IMR-90 (cell line): ENCODE measurements at regions not wholly inside any gene's neighbourhood (a gene's known extent, or its start where the extent isn't known, plus 50 kb on each side); places are given as distances from the start of the nearest gene placed in this dataset.
"Not testable (repeated sequence)": the region's sequence is repeated elsewhere in the genome, so short reads cannot be mapped to it uniquely, and the experiment has no call there.

ENCODE experiments used
- BHLHE40 ChIP-seq: fragments of 150-350 bp; IDR thresholded peaks from 2 replicates; pipeline ENCODE4 v1.6.1; 2016; ENCODE audit warnings: mild to moderate bottlenecking, low read depth, low read length
- CEBPB ChIP-seq: IDR thresholded peaks from 2 replicates; pipeline ENCODE4 v1.6.1; 2012; ENCODE audit warnings: low read depth, low read length, improper control_type of control experiment
- CTCF ChIP-seq: conservative IDR thresholded peaks from 2 replicates; pipeline ENCODE4 v1.5.1; 2012; ENCODE audit warnings: mild to moderate bottlenecking, low read depth, low read length, improper control_type of control experiment
- POLR2A ChIP-seq: IDR thresholded peaks from 2 replicates; pipeline ENCODE4 v1.6.1; 2012; ENCODE audit warnings: mild to moderate bottlenecking, low read depth, low read length
- RCOR1 ChIP-seq: IDR thresholded peaks from 2 replicates; pipeline ENCODE4 v1.6.1; 2012; ENCODE audit warnings: mild to moderate bottlenecking, low read length, improper control_type of control experiment; ENCODE audit not compliant: insufficient replicate concordance
- SMC3 ChIP-seq: fragments of 150-350 bp; IDR thresholded peaks from 2 replicates; pipeline ENCODE4 v1.6.1; 2016; ENCODE audit warnings: low read depth, mild to moderate bottlenecking, antibody characterized with exemption, low read length, moderate library complexity
- TF ChIP-seq, protein P1 (sequence below): fragments of 150-350 bp; IDR thresholded peaks from 2 replicates; pipeline ENCODE4 v1.6.1; 2017; ENCODE audit warnings: mild to moderate bottlenecking, antibody characterized with exemption, low read length, low read depth

DNA sequence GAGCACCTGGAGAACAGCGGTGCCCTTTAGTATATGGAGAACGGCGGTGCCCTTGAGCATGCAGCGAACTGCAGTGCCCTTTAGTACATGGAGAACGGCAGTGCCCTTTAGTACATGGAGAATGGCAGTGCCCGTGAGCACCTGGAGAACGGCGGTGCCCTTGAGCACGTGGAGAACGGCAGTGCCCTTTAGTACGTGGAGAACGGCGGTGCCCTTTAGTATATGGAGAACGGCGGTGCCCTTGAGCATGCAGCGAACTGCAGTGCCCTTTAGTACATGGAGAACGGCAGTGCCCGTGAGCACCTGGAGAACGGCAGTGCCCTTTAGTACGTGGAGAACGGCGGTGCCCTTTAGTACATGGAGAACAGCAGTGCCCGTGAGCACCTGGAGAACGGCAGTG is 151.8 kb downstream of the DLL1 start:
- TF ChIP-seq POLR2A, CTCF, RCOR1, BHLHE40, SMC3, CEBPB: not testable (repeated sequence)
- TF ChIP-seq, protein P1, sequence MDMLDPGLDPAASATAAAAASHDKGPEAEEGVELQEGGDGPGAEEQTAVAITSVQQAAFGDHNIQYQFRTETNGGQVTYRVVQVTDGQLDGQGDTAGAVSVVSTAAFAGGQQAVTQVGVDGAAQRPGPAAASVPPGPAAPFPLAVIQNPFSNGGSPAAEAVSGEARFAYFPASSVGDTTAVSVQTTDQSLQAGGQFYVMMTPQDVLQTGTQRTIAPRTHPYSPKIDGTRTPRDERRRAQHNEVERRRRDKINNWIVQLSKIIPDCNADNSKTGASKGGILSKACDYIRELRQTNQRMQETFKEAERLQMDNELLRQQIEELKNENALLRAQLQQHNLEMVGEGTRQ, result not testable (repeated sequence)
